ENCODE measurements at regions not wholly inside any gene's neighbourhood (a gene's known extent, or its start where the extent isn't known, plus 50 kb on each side); places are given as distances from the start of the nearest gene placed in this dataset.

DNA sequence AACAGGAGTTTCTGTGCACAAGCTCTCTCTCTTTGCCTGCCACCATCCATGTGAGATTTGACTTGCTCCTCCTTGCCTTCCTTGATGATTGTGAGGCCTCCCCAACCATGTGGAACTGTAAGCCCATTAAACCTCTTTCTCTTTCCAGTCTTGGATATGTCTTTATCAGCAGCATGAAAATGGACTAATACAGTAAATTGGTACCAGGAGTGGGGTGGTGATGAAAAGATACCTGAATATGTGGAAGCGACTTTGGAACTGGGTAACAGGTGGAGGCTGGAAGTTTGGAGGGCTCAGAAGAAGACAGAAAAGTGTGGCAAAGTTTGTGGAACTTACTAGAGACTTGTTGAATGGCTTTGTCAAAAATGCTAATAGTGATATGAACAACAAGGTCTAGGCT lies 69.1 kb upstream of the VANGL1 start:
- no peak for TF ChIP-seq EP300 (IDR thresholded peaks at IDR 0.05)
- no peak for TF ChIP-seq POLR2AphosphoS5 (IDR thresholded peaks at IDR 0.05)
- no peak for TF ChIP-seq CTCF (IDR thresholded peaks at IDR 0.05)
- TF ChIP-seq POLR2A (IDR thresholded peaks at IDR 0.05): no peak
